Smooth muscle cell (in vitro differentiated cells): ENCODE measurements at regions not wholly inside any gene's neighbourhood (a gene's known extent, or its start where the extent isn't known, plus 50 kb on each side); places are given as distances from the start of the nearest gene placed in this dataset.

ENCODE experiments used
- DNase-seq: peaks from one replicate; lab custom pipeline; 2025; ENCODE audit not compliant: unreplicated experiment; lab: John Stamatoyannopoulos, UW
- H2AFZ ChIP-seq: fragments of 200-600 bp; sonication (generic); 2 replicates; pipeline ENCODE4 v1.6.0; 2016; ENCODE audit warnings: antibody characterized with exemption, low read depth, mild to moderate bottlenecking
- H3F3A ChIP-seq: fragments of 200-600 bp; sonication (generic); 2 replicates; pipeline ENCODE4 v1.6.0; 2017; ENCODE audit warnings: antibody characterized with exemption, low read depth
- H3K27ac ChIP-seq: fragments of 200-600 bp; sonication (generic); 2 replicates; pipeline ENCODE4 v1.5.1; 2016; ENCODE audit warnings: low read depth, mild to moderate bottlenecking
- H3K27me3 ChIP-seq: fragments of 200-600 bp; sonication (generic); 2 replicates; pipeline ENCODE4 v1.6.1; 2016; ENCODE audit warnings: low read depth, mild to moderate bottlenecking
- H3K36me3 ChIP-seq: fragments of 200-600 bp; sonication (generic); 2 replicates; pipeline ENCODE4 v1.5.1; 2016; ENCODE audit warnings: low read depth
- H3K4me1 ChIP-seq: fragments of 200-600 bp; sonication (generic); 2 replicates; pipeline ENCODE4 v1.5.1; 2016; ENCODE audit warnings: low read depth
- H3K4me2 ChIP-seq: fragments of 200-600 bp; sonication (generic); 2 replicates; pipeline ENCODE4 v1.6.0; 2016; ENCODE audit warnings: mild to moderate bottlenecking
- H3K4me3 ChIP-seq: fragments of 200-600 bp; sonication (generic); 2 replicates; pipeline ENCODE4 v1.5.1; 2016; ENCODE audit warnings: mild to moderate bottlenecking
- H3K79me2 ChIP-seq: fragments of 200-600 bp; sonication (generic); 2 replicates; pipeline ENCODE4 v1.6.0; 2016; ENCODE audit warnings: low read depth, mild to moderate bottlenecking
- H3K9ac ChIP-seq: fragments of 200-600 bp; sonication (generic); 2 replicates; pipeline ENCODE4 v1.6.0; 2016; ENCODE audit warnings: low read depth
- H3K9me3 ChIP-seq: fragments of 200-600 bp; sonication (generic); replicated peaks from 2 replicates; pipeline ENCODE4 v1.5.1; 2016; ENCODE audit warnings: low read depth
- H4K20me1 ChIP-seq: fragments of 200-600 bp; sonication (generic); 2 replicates; pipeline ENCODE4 v1.6.0; 2016; ENCODE audit warnings: low read depth
- CTCF ChIP-seq: fragments of 200-600 bp; sonication (generic); IDR thresholded peaks from 2 replicates; pipeline ENCODE4 v1.5.1; 2017; ENCODE audit warnings: borderline replicate concordance, mild to moderate bottlenecking, antibody characterized with exemption; ENCODE audit not compliant: insufficient read depth, poor library complexity, severe bottlenecking
- WGBS: methylation state at CpG from one replicate; pipeline ENCODE4 v1.1.7; 2016; ENCODE audit warnings: low lambda C conversion rate; 5-methylcytosine and 5-hydroxymethylcytosine counted together

GRCh38 chr6:163895162-163895561 is 480.6 kb downstream of the QKI start:
- Histone ChIP-seq H2AFZ (no peak overlapping the region), H3K4me2 (no peak overlapping the region), H3K79me2 (no peaks in the 10 kb centered on the region), H3K9me3 (no peaks in the 10 kb centered on the region), H3K27ac (no peak overlapping the region), H3K4me1 (peaks cover 1% of the 10 kb centered on the region), H3K27me3 (no peaks in the 10 kb centered on the region), H3F3A (peaks cover 3% of the 10 kb centered on the region), H4K20me1 (no peaks in the 10 kb centered on the region), H3K36me3 (no peaks in the 10 kb centered on the region), H3K9ac (no peak overlapping the region), H3K4me3 (no peak overlapping the region)
- no peak for TF ChIP-seq CTCF
- DNase-seq, result no peak

GRCh38 chr6:163893609-163894189 is 479.2 kb downstream of the QKI start:
- TF ChIP-seq CTCF, result no peak
- WGBS, result 81% methylated on average over 4 of the region's 4 CpGs
- H3F3A ChIP-seq, result peaks cover 3% of the 10 kb centered on the region
- no peak overlapping the region for H3K9ac ChIP-seq
- H3K27me3 ChIP-seq, result no peaks in the 10 kb centered on the region
- no peaks in the 10 kb centered on the region for H4K20me1 ChIP-seq
- H3K4me2 ChIP-seq, result no peak overlapping the region
- H3K36me3 ChIP-seq, result no peaks in the 10 kb centered on the region
- no peak overlapping the region for H3K27ac ChIP-seq
- H3K4me1 ChIP-seq, result no peaks in the 10 kb centered on the region
- H3K9me3 ChIP-seq, result no peaks in the 10 kb centered on the region
- H3K4me3 ChIP-seq, result no peak overlapping the region
- H3K79me2 ChIP-seq, result no peaks in the 10 kb centered on the region
- no peak for DNase-seq
- no peak overlapping the region for H2AFZ ChIP-seq

GRCh38 chr6:163892824-163893561 is 478.5 kb downstream of the QKI start:
- H3K79me2 ChIP-seq, result no peaks in the 10 kb centered on the region
- H3K27me3 ChIP-seq, result no peaks in the 10 kb centered on the region
- no peak overlapping the region for H3K4me3 ChIP-seq
- no peak overlapping the region for H3K27ac ChIP-seq
- no peaks in the 10 kb centered on the region for H3K36me3 ChIP-seq
- H3K9me3 ChIP-seq, result no peaks in the 10 kb centered on the region
- no peak for DNase-seq
- no peaks in the 10 kb centered on the region for H3K4me1 ChIP-seq
- peaks cover 3% of the 10 kb centered on the region for H3F3A ChIP-seq
- no peaks in the 10 kb centered on the region for H4K20me1 ChIP-seq
- TF ChIP-seq CTCF, result no peak
- H3K4me2 ChIP-seq, result no peak overlapping the region
- H2AFZ ChIP-seq, result no peak overlapping the region
- no peak overlapping the region for H3K9ac ChIP-seq
- WGBS, result 90% methylated on average over 12 of the region's 12 CpGs
